ENCODE measurements at regions not wholly inside any gene's neighbourhood (a gene's known extent, or its start where the extent isn't known, plus 50 kb on each side); places are given as distances from the start of the nearest gene placed in this dataset.

DNA sequence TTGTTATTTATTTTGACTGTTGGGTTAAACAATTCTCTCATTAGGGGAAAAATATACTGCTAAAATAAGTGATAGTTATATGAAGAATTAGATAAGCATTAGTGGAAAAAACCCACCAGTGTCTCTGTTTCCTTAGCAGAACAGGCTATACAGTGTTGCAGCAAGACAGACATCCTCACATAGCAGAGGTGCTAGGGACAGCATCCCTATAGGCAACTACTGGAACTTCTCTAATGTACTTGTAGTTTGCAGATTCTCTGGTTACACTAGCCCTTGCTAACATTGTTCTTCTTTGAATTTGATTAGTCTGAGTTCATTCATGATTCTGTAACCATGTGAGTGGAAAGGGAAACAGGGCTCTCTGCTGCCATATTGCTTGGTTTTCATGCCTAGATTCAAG is 661.8 kb upstream of the RGMB start:
- no peaks in the 10 kb centered on the region for H3K27me3 ChIP-seq (ENCODE audit: insufficient read depth, low read length)
- H3K9me3 ChIP-seq (ENCODE audit: insufficient read depth, low read depth, low read length), result peaks cover 7% of the 10 kb centered on the region; the same call in 1 of the 2 replicates
- no peak overlapping the region for H3K27ac ChIP-seq (ENCODE audit: low read depth, low read length)
- no peak overlapping the region for H3K9ac ChIP-seq (ENCODE audit: low read depth, low read length)
- H3K36me3 ChIP-seq (ENCODE audit: insufficient read depth, low read length), result no peaks in the 10 kb centered on the region
- no peak overlapping the region for H3K4me3 ChIP-seq (ENCODE audit: low read length)
- no peaks in the 10 kb centered on the region for H3K4me1 ChIP-seq (ENCODE audit: insufficient read depth, low read length)

- Histone ChIP-seq H3K9ac (ENCODE audit: low read depth, low read length) (no peak overlapping the region), H3K4me3 (ENCODE audit: low read length) (no peak overlapping the region), H3K27me3 (ENCODE audit: insufficient read depth, low read length) (no peaks in the 10 kb centered on the region), H3K9me3 (ENCODE audit: insufficient read depth, low read depth, low read length) (no peaks in the 10 kb centered on the region), H3K4me1 (ENCODE audit: insufficient read depth, low read length) (no peaks in the 10 kb centered on the region), H3K36me3 (ENCODE audit: insufficient read depth, low read length) (no peaks in the 10 kb centered on the region), H3K27ac (ENCODE audit: low read depth, low read length) (no peak overlapping the region)
- 94% methylated on average over 16 of the region's 16 CpGs for WGBS
Observed at GRCh38 chr5:98121036-98121936, 652.2 kb upstream of the RGMB start.

DNA sequence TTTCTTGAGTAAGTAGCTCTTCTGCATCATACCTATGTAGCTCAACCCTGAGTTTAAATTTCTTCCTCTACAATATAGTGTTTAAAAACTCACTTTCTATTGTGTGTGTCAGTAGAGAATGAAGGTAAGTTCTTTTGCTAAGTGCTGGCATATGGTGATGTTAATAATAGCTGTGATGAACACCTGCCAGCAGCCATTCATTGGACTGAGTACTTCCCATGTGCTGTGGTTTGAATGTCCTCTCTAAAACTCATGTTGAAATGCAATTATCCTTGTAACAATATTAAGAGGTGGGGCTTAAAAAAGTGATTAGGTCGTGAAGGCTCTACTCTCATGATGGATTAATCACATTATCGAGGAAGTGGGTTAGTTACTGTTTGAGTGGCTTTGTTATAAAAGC is 645.2 kb upstream of the RGMB start:
- 96% methylated on average over 2 of the region's 2 CpGs for WGBS
- Histone ChIP-seq H3K36me3 (ENCODE audit: insufficient read depth, low read length) (no peaks in the 10 kb centered on the region), H3K4me3 (ENCODE audit: low read length) (no peak overlapping the region), H3K27me3 (ENCODE audit: insufficient read depth, low read length) (no peaks in the 10 kb centered on the region), H3K9ac (ENCODE audit: low read depth, low read length) (no peak overlapping the region), H3K4me1 (ENCODE audit: insufficient read depth, low read length) (no peaks in the 10 kb centered on the region), H3K9me3 (ENCODE audit: insufficient read depth, low read depth, low read length) (no peaks in the 10 kb centered on the region), H3K27ac (ENCODE audit: low read depth, low read length) (no peak overlapping the region)

- WGBS, result 94% methylated on average over 2 of the region's 2 CpGs
- Histone ChIP-seq H3K9me3 (ENCODE audit: insufficient read depth, low read depth, low read length) (no peaks in the 10 kb centered on the region), H3K27me3 (ENCODE audit: insufficient read depth, low read length) (no peaks in the 10 kb centered on the region), H3K4me1 (ENCODE audit: insufficient read depth, low read length) (no peaks in the 10 kb centered on the region), H3K9ac (ENCODE audit: low read depth, low read length) (no peak overlapping the region), H3K4me3 (ENCODE audit: low read length) (no peak overlapping the region), H3K36me3 (ENCODE audit: insufficient read depth, low read length) (no peaks in the 10 kb centered on the region), H3K27ac (ENCODE audit: low read depth, low read length) (no peak overlapping the region)
Observed at GRCh38 chr5:98128846-98129245, 644.6 kb upstream of the RGMB start.

DNA sequence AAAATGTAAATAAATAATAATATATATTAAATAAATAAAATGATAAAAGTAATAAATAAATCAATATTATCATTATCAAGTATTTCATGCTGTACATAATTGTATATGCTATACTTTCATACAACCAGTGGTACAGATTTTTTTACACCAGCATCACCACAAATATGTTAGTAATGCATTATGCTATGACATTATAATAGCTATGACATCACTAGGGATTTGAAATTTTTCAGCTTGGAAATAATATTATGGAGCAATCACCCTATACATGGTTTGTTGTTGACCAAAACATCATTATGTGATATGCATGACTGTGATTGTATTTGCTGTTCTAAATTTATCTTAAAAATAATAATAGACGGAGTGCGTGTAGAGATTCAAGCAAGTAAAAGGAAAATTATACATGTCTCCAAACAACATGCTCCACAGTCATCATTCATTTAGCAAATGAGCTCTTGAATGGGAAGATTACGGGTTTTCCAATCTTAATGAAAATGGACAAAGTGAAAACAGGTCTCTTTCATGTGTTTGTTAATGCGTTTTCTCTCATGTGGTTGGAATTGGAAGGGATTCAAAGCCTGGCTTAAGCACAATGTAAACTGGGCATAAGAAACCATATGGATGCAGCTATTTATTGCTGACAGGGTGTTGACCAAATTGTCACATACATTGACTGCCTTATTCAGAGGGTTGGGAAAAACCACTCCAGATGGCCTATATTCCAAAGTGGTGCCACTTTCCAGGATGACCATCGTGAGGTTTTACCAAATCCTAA is 643.0 kb upstream of the RGMB start:
- no peaks in the 10 kb centered on the region for H3K27me3 ChIP-seq (ENCODE audit: insufficient read depth, low read length)
- H3K4me3 ChIP-seq (ENCODE audit: low read length), result no peak overlapping the region

GRCh38 chr5:98144116-98144515 is 629.3 kb upstream of the RGMB start:
- Histone ChIP-seq H3K27ac (ENCODE audit: low read depth, low read length) (no peak overlapping the region), H3K4me1 (ENCODE audit: insufficient read depth, low read length) (no peaks in the 10 kb centered on the region), H3K9me3 (ENCODE audit: insufficient read depth, low read depth, low read length) (no peaks in the 10 kb centered on the region), H3K36me3 (ENCODE audit: insufficient read depth, low read length) (no peaks in the 10 kb centered on the region), H3K9ac (ENCODE audit: low read depth, low read length) (no peak overlapping the region), H3K4me3 (ENCODE audit: low read length) (no peak overlapping the region), H3K27me3 (ENCODE audit: insufficient read depth, low read length) (no peaks in the 10 kb centered on the region)
- WGBS, result no CpG with 5 or more reads among the region's 1 CpG

More for the DNA sequence above, 643.0 kb upstream of the RGMB start:
- H3K9ac ChIP-seq (ENCODE audit: low read depth, low read length), result no peak overlapping the region
- H3K4me1 ChIP-seq (ENCODE audit: insufficient read depth, low read length), result no peaks in the 10 kb centered on the region
- 98% methylated on average over 3 of the region's 5 CpGs for WGBS
- no peak overlapping the region for H3K27ac ChIP-seq (ENCODE audit: low read depth, low read length)
- no peaks in the 10 kb centered on the region for H3K9me3 ChIP-seq (ENCODE audit: insufficient read depth, low read depth, low read length)
- H3K36me3 ChIP-seq (ENCODE audit: insufficient read depth, low read length), result no peaks in the 10 kb centered on the region

- no peaks in the 10 kb centered on the region for H3K36me3 ChIP-seq (ENCODE audit: insufficient read depth, low read length)
- no peaks in the 10 kb centered on the region for H3K9me3 ChIP-seq (ENCODE audit: insufficient read depth, low read depth, low read length)
- WGBS, result 89% methylated on average over 2 of the region's 2 CpGs
- no peak overlapping the region for H3K27ac ChIP-seq (ENCODE audit: low read depth, low read length)
- H3K27me3 ChIP-seq (ENCODE audit: insufficient read depth, low read length), result no peaks in the 10 kb centered on the region
- no peak overlapping the region for H3K4me3 ChIP-seq (ENCODE audit: low read length)
- no peak overlapping the region for H3K9ac ChIP-seq (ENCODE audit: low read depth, low read length)
- no peaks in the 10 kb centered on the region for H3K4me1 ChIP-seq (ENCODE audit: insufficient read depth, low read length)
Observed at GRCh38 chr5:98144710-98145109, 628.8 kb upstream of the RGMB start.

DNA sequence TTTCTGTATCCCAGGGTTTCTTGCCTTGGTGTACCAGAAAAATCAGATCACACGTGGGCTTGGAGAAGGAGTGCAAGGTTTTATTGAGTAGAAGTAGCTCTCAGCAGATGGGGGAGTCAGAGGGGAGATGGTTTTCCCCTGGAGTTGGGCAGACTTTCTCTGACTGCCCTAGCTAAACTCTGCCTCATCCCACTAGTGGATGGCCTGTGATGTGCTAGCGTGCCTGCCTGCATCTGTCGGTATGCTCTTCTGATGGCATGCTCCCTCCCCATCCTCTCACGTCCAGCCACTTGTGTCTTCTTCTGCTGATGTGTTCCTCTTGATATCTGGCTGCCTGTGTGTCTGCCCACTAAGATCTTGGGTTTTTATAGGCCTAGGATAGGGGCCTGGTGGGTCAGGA is 616.1 kb upstream of the RGMB start:
- no peaks in the 10 kb centered on the region for H3K27me3 ChIP-seq (ENCODE audit: insufficient read depth, low read length)
- no peaks in the 10 kb centered on the region for H3K9me3 ChIP-seq (ENCODE audit: insufficient read depth, low read depth, low read length)
- H3K4me1 ChIP-seq (ENCODE audit: insufficient read depth, low read length), result no peaks in the 10 kb centered on the region; the same call in 1 of the 2 replicates
- H3K4me3 ChIP-seq (ENCODE audit: low read length), result no peak overlapping the region
- H3K27ac ChIP-seq (ENCODE audit: low read depth, low read length), result no peak overlapping the region
- WGBS, result 89% methylated on average over 4 of the region's 4 CpGs
- H3K9ac ChIP-seq (ENCODE audit: low read depth, low read length), result no peak overlapping the region
- no peaks in the 10 kb centered on the region for H3K36me3 ChIP-seq (ENCODE audit: insufficient read depth, low read length)

- H3K36me3 ChIP-seq (ENCODE audit: insufficient read depth, low read length), result no peaks in the 10 kb centered on the region
- no peaks in the 10 kb centered on the region for H3K9me3 ChIP-seq (ENCODE audit: insufficient read depth, low read depth, low read length)
- no peaks in the 10 kb centered on the region; the same call in 1 of the 2 replicates for H3K4me1 ChIP-seq (ENCODE audit: insufficient read depth, low read length)
- 94% methylated on average over 5 of the region's 6 CpGs for WGBS
- no peak overlapping the region for H3K9ac ChIP-seq (ENCODE audit: low read depth, low read length)
- no peaks in the 10 kb centered on the region for H3K27me3 ChIP-seq (ENCODE audit: insufficient read depth, low read length)
- no peak overlapping the region for H3K4me3 ChIP-seq (ENCODE audit: low read length)
- H3K27ac ChIP-seq (ENCODE audit: low read depth, low read length), result no peak overlapping the region
Observed at GRCh38 chr5:98158440-98158839, 615.0 kb upstream of the RGMB start.

DNA sequence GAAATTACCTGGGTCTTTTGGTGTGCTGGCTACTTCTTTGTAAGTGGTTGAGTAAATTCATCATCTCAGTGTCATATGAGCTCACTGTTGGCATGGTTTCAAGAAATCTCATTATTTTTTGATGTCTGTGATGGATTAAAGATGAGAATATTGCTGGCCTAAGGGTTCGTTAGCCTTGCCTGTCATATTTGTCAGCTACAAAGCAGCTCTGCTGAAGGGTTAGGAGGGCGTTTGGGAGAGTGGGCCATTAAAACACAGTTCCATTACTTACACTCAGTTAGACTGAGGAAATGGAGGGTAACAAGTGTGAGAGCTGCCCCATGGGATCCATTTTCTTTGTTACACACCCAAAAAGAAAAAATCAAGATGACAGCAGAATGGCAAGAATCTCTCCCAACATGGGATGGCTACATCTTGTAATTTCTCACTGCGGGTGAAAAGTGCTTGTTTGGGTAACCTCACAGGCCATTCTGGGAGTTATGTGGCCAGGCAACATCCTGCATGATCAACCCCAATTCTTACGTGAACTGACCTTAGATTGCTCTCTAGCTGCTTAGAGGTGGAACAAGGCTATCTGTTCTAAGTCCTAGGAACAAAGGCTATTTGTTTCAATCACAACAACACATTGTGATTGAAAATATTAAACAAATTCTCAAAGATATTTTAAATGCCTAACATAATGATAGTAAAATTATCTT is 609.5 kb upstream of the RGMB start:
- WGBS, result 94% methylated on average over 4 of the region's 4 CpGs
- H3K27ac ChIP-seq (ENCODE audit: low read depth, low read length), result no peak overlapping the region
- H3K36me3 ChIP-seq (ENCODE audit: insufficient read depth, low read length), result no peaks in the 10 kb centered on the region
- H3K27me3 ChIP-seq (ENCODE audit: insufficient read depth, low read length), result no peaks in the 10 kb centered on the region
- no peaks in the 10 kb centered on the region; the same call in 1 of the 2 replicates for H3K4me1 ChIP-seq (ENCODE audit: insufficient read depth, low read length)
- no peaks in the 10 kb centered on the region for H3K9me3 ChIP-seq (ENCODE audit: insufficient read depth, low read depth, low read length)
- no peak overlapping the region for H3K9ac ChIP-seq (ENCODE audit: low read depth, low read length)
- H3K4me3 ChIP-seq (ENCODE audit: low read length), result no peak overlapping the region

DNA sequence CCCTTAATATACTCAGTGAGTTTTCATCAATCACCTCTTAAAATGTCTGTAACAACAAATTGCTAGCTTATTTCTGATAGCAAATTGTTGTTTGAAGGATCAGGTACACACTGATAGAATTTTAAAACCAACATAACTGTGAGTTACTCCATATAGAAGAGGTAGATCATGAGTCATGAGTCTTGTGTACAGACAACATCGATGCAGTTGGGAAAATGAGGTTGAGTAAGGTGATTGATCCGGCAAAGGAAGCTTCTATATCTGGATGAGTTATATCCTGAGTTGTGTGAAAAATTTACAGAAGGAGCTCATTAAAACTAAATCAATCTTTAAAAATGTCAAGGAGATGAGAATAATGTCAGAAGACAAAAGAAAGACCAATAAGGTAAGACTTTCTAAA is 604.6 kb upstream of the RGMB start:
- Histone ChIP-seq H3K4me1 (ENCODE audit: insufficient read depth, low read length) (no peaks in the 10 kb centered on the region), H3K9ac (ENCODE audit: low read depth, low read length) (no peak overlapping the region), H3K27me3 (ENCODE audit: insufficient read depth, low read length) (no peaks in the 10 kb centered on the region), H3K36me3 (ENCODE audit: insufficient read depth, low read length) (no peaks in the 10 kb centered on the region), H3K9me3 (ENCODE audit: insufficient read depth, low read depth, low read length) (no peaks in the 10 kb centered on the region), H3K27ac (ENCODE audit: low read depth, low read length) (no peak overlapping the region), H3K4me3 (ENCODE audit: low read length) (no peak overlapping the region)
- 98% methylated on average over 2 of the region's 2 CpGs for WGBS
